NCI-H2196 treated with DMSO at 0.1 percent for 48 hours (cell line): ENCODE measurements at regions not wholly inside any gene's neighbourhood (a gene's known extent, or its start where the extent isn't known, plus 50 kb on each side); places are given as distances from the start of the nearest gene placed in this dataset.

ENCODE experiments used
- DNase-seq: peaks from one replicate; lab custom pipeline; 2025; ENCODE audit not compliant: unreplicated experiment; lab: John Stamatoyannopoulos, UW

- DNase-seq: peak; percentile 95
Measured at GRCh38 chr6:6834356-6835222, 246.1 kb downstream of the LY86 start.

DNA sequence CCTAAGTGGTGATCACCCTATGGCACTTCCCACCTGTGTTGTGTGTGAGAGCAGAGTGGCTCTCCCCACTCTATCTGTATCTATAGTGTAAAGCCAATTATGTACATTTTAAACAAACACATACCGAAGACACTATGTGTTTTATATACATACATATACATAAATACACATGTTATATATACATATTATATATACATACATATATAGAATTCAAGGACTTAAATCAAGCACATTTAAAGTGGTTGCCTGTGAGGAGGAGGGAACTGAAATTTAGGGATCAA is 246.6 kb downstream of the LY86 start:
- DNase-seq: no peak

DNA sequence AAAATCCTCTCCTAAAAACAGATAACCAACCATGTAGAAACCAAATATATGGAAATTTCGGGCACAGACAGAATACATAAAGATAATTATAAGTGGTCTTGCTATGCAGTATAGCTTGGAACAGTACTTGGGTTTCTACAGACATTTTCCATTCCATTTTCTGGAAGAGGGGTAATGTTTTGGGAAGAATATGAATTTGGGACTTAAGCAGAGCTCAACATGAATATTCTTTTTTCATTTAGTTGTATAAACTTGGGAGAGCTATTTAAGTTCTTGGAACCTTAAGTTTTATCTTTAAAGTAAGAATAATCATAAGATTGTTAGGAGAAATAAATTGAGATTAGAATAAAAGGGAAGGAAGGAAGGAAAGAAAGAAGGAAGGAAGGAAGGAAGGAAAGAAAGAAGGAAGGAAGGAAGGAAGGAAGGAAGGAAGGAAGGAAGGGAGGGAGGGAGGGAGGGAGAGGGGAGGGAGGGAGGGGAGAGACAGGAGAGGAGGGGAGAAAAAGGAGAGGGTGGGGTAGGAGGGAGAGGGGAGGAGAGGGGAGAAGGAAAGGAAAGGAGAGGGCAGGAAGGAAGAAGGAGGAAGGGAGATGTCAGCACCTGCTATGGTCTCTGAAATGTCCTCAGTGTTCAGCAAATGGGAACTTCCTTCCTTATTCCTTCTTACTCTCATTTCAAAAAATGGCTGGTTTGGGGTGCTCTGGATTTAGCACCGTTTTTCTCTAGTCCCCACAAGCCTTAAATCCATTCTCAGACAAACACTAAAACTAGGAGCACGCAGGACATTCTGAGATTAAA is 248.3 kb downstream of the LY86 start:
- no peak for DNase-seq

GRCh38 chr6:6837541-6838080 is 249.1 kb downstream of the LY86 start:
- no peak for DNase-seq

DNA sequence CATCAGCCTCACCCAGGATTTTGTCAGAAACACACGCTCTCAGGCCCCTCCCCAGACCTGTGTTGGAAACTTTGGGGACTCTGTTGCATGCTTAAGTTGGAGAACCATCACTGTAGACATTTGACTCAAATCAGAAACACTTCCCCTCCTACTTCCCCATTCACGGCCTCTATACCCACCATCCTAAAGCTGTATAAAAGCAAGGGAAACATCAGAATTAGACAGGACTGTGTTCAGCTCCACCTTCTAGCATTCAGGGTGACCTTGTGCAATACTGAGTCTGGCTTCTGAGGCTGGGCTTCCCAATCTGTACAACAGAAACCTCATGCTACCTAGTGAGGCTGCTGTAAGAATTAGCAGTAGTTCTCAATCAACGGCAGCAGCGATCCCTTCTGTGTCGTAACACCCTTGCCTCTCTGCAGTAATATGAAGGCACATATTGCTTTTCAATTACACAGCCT is 252.3 kb downstream of the LY86 start:
- no peak for DNase-seq

DNA sequence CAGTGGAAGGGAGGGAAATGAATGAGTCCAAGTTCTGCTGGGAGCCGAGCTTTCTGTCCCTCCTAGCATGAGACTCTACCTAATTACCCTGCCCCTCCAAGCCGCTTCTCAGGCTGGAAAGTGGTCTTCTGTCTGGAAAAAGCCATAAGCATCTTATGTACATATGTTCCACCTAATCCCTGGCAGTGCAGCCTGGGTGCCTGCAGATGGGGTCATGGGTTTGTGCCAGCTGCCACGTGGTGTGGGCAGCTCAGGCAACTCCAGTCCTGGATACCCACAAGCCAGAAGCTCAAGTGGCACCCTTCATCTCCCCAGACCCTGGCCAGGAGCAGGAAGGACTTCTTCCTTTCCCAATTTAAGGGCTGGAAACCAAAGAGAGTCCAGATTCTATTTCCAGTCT is 253.1 kb downstream of the LY86 start:
- no peak for DNase-seq

GRCh38 chr6:6842291-6842690 is 253.8 kb downstream of the LY86 start:
- no peak for DNase-seq

GRCh38 chr6:6843057-6843627 is 254.6 kb downstream of the LY86 start:
- DNase-seq: no peak

DNA sequence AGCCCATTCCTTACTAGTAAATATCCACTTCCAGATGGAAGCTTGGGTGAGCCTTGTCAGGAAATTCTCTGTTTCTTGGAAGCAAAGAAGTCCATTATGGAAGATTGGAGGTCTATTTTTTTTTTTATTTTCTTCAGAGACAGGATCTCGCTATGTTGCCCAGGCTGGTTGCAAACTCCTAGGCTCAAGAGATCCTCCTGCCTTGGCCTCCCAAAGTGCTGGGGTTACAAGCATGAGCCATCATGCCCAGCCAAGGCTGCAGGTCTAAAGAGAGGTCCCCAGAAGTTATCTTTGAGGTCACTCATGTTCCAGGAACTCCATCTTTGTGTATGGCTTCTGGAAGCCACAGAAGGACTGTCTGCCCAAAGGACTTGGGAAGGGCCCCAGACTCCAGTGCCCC is 255.3 kb downstream of the LY86 start:
- no peak for DNase-seq

DNA sequence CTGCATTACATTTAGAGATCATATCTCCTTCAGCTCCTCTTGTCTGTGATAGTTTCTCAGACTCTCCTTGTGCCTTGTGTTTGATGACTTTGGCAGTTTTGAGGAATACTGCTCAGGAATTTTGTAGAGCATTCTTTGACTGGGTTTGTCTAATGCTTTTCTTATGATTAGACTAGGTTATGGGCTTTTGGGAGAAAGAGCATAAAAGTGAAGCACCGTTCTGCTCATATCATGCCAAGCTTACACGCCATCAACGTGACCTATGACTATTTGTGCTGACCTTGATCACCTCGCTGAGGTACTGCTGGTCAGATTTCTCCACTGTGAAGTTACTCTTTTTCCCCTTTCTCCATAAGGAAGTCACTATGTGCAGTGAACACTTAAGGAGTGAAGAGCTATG is 256.0 kb downstream of the LY86 start:
- DNase-seq: no peak

GRCh38 chr6:6845603-6846002 is 257.1 kb downstream of the LY86 start:
- DNase-seq: no peak

DNA sequence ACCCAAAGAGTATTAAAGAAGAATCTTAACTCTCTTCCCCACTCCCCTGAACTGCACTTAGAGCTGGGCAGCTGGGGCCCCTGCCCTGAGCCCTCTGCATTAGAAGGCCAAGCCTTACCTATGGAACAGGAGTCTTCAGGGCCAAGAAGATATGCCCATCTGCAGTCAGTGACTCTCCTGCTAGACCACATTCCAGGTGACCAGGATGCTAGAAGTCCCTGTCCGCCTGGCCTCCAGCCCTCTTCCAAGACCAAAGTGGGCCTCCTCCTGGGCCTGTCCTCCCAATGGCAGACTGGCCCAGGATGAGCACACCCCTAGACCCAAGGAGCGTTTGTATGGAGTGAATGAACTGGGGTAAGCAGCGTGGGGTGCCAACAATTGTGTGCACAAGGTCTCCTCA is 259.1 kb downstream of the LY86 start:
- no peak for DNase-seq

GRCh38 chr6:6851059-6851948 is 256.5 kb upstream of the RREB1 start:
- DNase-seq: peak; percentile 87

DNA sequence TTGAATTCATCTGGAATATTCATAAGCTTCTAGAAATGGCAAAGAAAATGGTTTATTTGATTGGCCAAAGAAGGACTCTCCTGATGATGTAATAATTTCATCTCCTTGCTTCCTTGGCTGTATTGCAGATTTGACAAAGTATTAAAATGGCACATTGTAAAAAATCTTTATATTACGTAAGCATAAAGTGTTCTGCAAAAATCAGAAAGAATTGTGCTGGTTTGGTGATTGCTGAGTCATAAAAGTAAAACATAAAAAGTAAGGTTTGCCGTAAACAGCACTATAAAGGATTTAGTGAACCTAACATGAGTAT is 255.9 kb upstream of the RREB1 start:
- no peak for DNase-seq

DNA sequence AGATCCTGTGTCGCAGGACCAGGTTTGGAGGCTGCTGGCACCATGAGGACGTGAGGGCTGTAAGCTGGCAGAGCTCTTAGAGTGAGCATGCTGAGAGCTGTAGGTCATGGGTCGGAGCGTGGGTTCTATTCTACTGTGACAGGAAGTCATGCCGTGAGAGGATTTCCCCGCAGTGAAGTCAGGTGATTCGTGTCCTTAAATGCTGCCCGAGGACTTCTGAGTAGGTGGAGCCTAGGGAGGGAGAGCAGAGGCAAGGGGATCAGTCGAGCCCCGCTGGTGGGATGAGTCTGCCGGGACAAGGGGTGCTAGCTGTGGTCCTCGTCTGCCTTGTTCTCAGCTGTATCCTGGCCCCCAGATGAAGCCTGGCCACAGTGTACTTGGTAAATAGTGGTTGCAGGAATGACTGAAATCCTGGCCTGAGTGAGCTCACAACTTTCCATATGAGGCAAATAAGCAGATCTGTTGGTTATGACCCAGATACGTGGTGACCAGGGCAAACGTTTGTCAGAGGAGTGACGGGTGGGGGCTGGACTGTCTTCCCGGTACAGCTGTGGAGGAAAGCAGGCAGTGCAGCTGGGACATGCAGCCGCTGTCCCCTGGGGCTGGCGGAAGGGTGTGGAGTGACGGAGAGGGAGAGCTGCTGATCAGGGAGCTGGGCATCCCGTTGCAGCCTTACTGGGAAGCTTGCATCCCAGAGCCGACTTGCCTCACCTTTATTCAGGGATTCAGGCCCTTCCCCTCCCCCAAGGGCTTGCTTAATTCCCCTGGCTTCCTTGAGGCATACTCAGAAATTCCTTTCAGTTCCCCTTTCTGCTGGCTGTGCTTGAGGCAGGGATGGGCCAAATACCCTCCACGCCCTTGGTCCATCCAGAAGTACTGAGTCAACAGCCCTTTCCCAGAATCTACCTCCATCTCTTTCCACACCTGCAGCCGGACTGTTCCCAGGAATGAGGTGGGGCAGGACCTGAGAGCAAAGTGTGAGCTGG is 250.9 kb upstream of the RREB1 start:
- DNase-seq: no peak

- DNase-seq: no peak
Measured at GRCh38 chr6:6857528-6857927, 250.2 kb upstream of the RREB1 start.

DNA sequence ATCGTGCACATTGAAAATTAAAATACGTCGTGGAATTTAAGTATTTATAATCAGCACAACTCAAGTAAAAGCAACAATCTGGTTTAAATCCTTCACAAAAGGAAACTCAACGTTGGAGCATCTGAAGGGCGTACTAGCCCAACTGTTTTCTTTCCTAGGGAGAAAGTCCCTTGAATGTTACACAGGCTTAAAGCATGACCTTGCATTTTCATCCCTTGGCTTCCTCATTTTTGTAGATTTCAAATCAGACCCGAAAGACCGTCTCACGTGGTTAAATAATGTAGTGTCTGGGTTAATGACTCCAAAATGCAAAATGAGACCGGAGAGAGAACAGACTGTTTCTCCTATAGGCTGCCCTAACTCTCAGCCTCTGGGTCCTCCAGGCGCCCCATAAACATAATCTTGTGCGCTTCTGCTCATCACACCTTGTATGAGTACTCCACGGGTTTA is 249.2 kb upstream of the RREB1 start:
- no peak for DNase-seq

DNA sequence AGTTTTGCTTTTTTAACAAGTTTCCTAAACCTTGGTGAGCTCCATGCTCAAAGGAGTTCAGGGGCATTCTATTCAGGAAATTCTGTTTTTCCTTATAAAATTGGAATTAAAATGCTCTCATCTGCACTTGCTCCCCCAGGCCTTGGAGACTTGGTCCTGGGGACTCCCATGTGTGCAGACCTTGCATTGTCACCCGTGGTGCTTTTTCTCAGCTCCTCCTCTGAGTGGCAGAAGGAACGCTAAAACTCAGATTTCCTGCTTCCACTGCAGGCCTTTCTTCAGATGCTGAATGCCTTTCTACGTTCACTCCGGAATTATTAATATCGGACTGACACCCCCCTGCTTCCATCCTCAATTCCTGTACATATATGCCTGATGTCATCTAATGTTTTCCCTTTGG is 248.7 kb upstream of the RREB1 start:
- no peak for DNase-seq

- no peak for DNase-seq
Measured at GRCh38 chr6:6859722-6860121, 248.0 kb upstream of the RREB1 start.

- no peak for DNase-seq
Measured at GRCh38 chr6:6860863-6861262, 246.9 kb upstream of the RREB1 start.
